Naive thymus-derived CD4-positive, alpha-beta T cell (primary cell): ENCODE measurements at regions not wholly inside any gene's neighbourhood (a gene's known extent, or its start where the extent isn't known, plus 50 kb on each side); places are given as distances from the start of the nearest gene placed in this dataset.
"Not testable (repeated sequence)": the region's sequence is repeated elsewhere in the genome, so short reads cannot be mapped to it uniquely, and the experiment has no call there.

ENCODE experiments used
- ATAC-seq: fragments of 150-1000 bp; cut with Tn5 transposase; 2 replicates; pipeline ENCODE4 v1.10.0; 2021; ENCODE audit warnings: mild to moderate bottlenecking, moderate library complexity
- CTCF ChIA-PET: fragments of 350-600 bp; sonication (Branson Sonifier 250); formaldehyde crosslinking; loops from one replicate; lab custom pipeline; 2021; ENCODE audit warnings: antibody characterized with exemption; lab: Charles Lee
- POLR2A ChIA-PET: fragments of 350-600 bp; sonication (Branson Sonifier 250); formaldehyde crosslinking; loops from one replicate; lab custom pipeline; 2021; ENCODE audit warnings: antibody characterized with exemption, inconsistent platforms; lab: Charles Lee
- DNase-seq, 9 donors: peaks; one replicate each; pipeline versions ENCODE4 v3.0.0 to v3.0.0-alpha.2; 2020 to 2022; ENCODE audit warnings: mixed read lengths in 1 of 9
- H3K27ac ChIP-seq: one replicate; pipeline ENCODE4 v1.7.0; 2013; ENCODE audit warnings: mild to moderate bottlenecking, low read depth, low read length, moderate library complexity
- H3K27me3 ChIP-seq, 2 donors: one replicate each; pipeline ENCODE4 v1.7.0; 2013; ENCODE audit warnings: low read length in 2 of 2, mild to moderate bottlenecking in 2 of 2, moderate library complexity in 2 of 2; ENCODE audit not compliant: control insufficient read depth in 2 of 2, insufficient read depth in 2 of 2
- H3K36me3 ChIP-seq, 3 experiments: 1 replicate in 2 of 3; 2 replicates in 1 of 3; pipeline ENCODE4 v1.7.0; 2013; ENCODE audit warnings: low read length in 3 of 3, mild to moderate bottlenecking in 3 of 3, moderate library complexity in 1 of 3; ENCODE audit not compliant: insufficient read depth in 3 of 3, control insufficient read depth in 2 of 3
- H3K4me1 ChIP-seq, 2 donors: one replicate each; pipeline ENCODE4 v1.7.0; 2013; ENCODE audit warnings: low read length in 2 of 2, mild to moderate bottlenecking in 2 of 2, moderate library complexity in 1 of 2; ENCODE audit not compliant: control insufficient read depth in 2 of 2, insufficient read depth in 2 of 2
- H3K4me3 ChIP-seq: 2 replicates; pipeline ENCODE4 v1.7.0; 2013; ENCODE audit warnings: mild to moderate bottlenecking, low read length
- H3K9me3 ChIP-seq, 3 experiments: 1 replicate in 2 of 3; 2 replicates in 1 of 3; pipeline ENCODE4 v1.7.0; 2013; ENCODE audit warnings: low read length in 3 of 3; ENCODE audit not compliant: control insufficient read depth in 2 of 3
- H3K27ac Mint-ChIP-seq, 9 donors: one replicate each; pipeline ENCODE4 v1.8.0; 2020 to 2022; ENCODE audit warnings: mixed read lengths in 9 of 9, mild to moderate bottlenecking in 8 of 9, moderate library complexity in 5 of 9, inconsistent platforms in 2 of 9
- H3K27me3 Mint-ChIP-seq, 5 donors: one replicate each; pipeline ENCODE4 v1.8.0; 2021 to 2022; ENCODE audit warnings: mixed read lengths in 5 of 5, mild to moderate bottlenecking in 1 of 5
- H3K36me3 Mint-ChIP-seq, 5 donors: one replicate each; pipeline ENCODE4 v1.8.0; 2020 to 2022; ENCODE audit warnings: mixed read lengths in 5 of 5, mild to moderate bottlenecking in 3 of 5, inconsistent platforms in 1 of 5
- H3K4me1 Mint-ChIP-seq, 7 donors: one replicate each; pipeline ENCODE4 v1.8.0; 2020 to 2022; ENCODE audit warnings: mixed read lengths in 7 of 7, mild to moderate bottlenecking in 3 of 7, inconsistent platforms in 1 of 7
- H3K4me3 Mint-ChIP-seq, 10 donors: one replicate each; pipeline ENCODE4 v1.8.0; 2020 to 2022; ENCODE audit warnings: mild to moderate bottlenecking in 10 of 10, mixed read lengths in 10 of 10, moderate library complexity in 6 of 10, inconsistent platforms in 2 of 10
- H3K9me3 Mint-ChIP-seq, 11 donors: one replicate each; pipeline ENCODE4 v1.8.0; 2020 to 2022; ENCODE audit warnings: mixed read lengths in 11 of 11, mild to moderate bottlenecking in 4 of 11, inconsistent platforms in 1 of 11, moderate library complexity in 1 of 11
- intact Hi-C, 2 donors: fragments of 100-400 bp; cut with micrococcal nuclease; formaldehyde crosslinking; loops; one replicate each; pipeline ENCODE4 v1.15.1; 2023

DNA sequence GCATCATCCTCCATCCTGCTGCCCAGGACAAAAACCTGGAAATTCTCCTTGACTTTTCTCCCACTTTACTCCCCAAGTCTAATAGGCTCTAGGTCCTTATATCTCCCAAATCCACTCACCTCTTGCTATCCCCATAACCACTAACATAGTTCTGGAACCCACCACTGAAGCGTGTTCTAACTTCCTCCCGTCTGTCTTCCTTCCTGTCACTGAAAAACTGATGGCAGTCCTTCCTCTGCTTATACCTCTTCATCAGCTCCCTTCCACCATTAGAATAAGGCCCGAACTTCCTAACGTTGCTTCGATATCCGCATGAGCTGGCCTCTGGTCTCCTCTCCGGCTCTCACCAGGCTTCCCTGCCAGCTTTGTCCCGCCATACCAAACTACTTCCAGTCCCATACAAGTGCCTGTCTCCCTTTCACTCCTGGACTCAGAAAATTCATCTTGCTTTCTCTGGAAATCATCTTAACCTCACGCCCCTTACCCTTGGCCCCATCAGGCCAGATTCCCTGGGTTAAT, 63.0 kb upstream of the BCL2L14 start:
- H3K27me3 Mint-ChIP-seq: peaks cover 0 to 9% (median 0%) of the 10 kb centered on the region in 5 donors
- H3K4me1 Mint-ChIP-seq: peaks cover 53 to 86% (median 80%) of the 10 kb centered on the region in 7 donors
- ChIA-PET CTCF (interaction anchor here (0.7 to 3.3 kb wide), 5 partner anchors 9 to 427 kb away, joined by 3 to 11 read pairs (median 4); no protein-coding TSS in a partner anchor), POLR2A (interaction anchor here (1.0 to 3.7 kb wide), 2 partner anchors 9 to 18 kb away, joined by 3 to 27 read pairs; no protein-coding TSS in a partner anchor)
- H3K27ac Mint-ChIP-seq: peak overlapping the region; percentile 83 to 96 (median 90)
- H3K36me3 Mint-ChIP-seq: peaks cover 0 to 34% (median 3%) of the 10 kb centered on the region in 5 donors
- no peak overlapping the region for H3K27ac ChIP-seq
- no peaks in the 10 kb centered on the region for H3K36me3 ChIP-seq
- no peaks in the 10 kb centered on the region for H3K9me3 ChIP-seq
- H3K9me3 Mint-ChIP-seq: peaks cover 0 to 12% (median 0%) of the 10 kb centered on the region in 11 donors
- H3K4me3 ChIP-seq: peak overlapping the region; percentile 7
- H3K27me3 ChIP-seq: no peaks in the 10 kb centered on the region
- intact Hi-C loops: loop anchor here (5.0 to 10.0 kb wide), 7 partner anchors 90 to 717 kb away; partner anchors contain the start of gene CDKN1B (in 1 of the 2)
- DNase-seq (peak in 1 of 9 donors; percentile 26), ATAC-seq (no peak)
- H3K4me1 ChIP-seq: peaks cover 44 to 53% of the 10 kb centered on the region in 2 donors
- peak overlapping the region; percentile 23 to 88 (median 79) for H3K4me3 Mint-ChIP-seq

GRCh38 chr12:12008232-12008850, 62.4 kb upstream of the BCL2L14 start:
- H3K9me3 ChIP-seq: no peaks in the 10 kb centered on the region
- peak in 4 of 9 donors; percentile 25 to 62 (median 28) for DNase-seq
- H3K4me3 ChIP-seq: peak overlapping the region; percentile 15
- H3K36me3 ChIP-seq: no peaks in the 10 kb centered on the region
- peaks cover 0 to 12% (median 0%) of the 10 kb centered on the region in 11 donors for H3K9me3 Mint-ChIP-seq
- peak overlapping the region; percentile 16 for H3K27ac ChIP-seq
- CTCF ChIA-PET: interaction anchor here (0.7 to 3.3 kb wide), 5 partner anchors 9 to 428 kb away, joined by 3 to 11 read pairs (median 4); no protein-coding TSS in a partner anchor
- POLR2A ChIA-PET: interaction anchor here (3.7 kb wide), 1 partner anchor 9 kb away, joined by 27 read pairs; no protein-coding TSS in a partner anchor
- intact Hi-C loops: loop anchor here (5.0 to 10.0 kb wide), 7 partner anchors 91 to 716 kb away; partner anchors contain the start of gene CDKN1B (in 1 of the 2)
- peaks cover 53 to 85% (median 83%) of the 10 kb centered on the region in 7 donors for H3K4me1 Mint-ChIP-seq
- no peaks in the 10 kb centered on the region for H3K27me3 ChIP-seq
- peak overlapping the region; percentile 56 to 88 (median 82) for H3K4me3 Mint-ChIP-seq
- peaks cover 0 to 38% (median 3%) of the 10 kb centered on the region in 5 donors for H3K36me3 Mint-ChIP-seq
- ATAC-seq: no peak
- H3K27me3 Mint-ChIP-seq: peaks cover 0 to 9% (median 0%) of the 10 kb centered on the region in 5 donors
- H3K4me1 ChIP-seq: peaks cover 44 to 53% of the 10 kb centered on the region in 2 donors
- peak overlapping the region; percentile 83 to 96 (median 90) for H3K27ac Mint-ChIP-seq

DNA sequence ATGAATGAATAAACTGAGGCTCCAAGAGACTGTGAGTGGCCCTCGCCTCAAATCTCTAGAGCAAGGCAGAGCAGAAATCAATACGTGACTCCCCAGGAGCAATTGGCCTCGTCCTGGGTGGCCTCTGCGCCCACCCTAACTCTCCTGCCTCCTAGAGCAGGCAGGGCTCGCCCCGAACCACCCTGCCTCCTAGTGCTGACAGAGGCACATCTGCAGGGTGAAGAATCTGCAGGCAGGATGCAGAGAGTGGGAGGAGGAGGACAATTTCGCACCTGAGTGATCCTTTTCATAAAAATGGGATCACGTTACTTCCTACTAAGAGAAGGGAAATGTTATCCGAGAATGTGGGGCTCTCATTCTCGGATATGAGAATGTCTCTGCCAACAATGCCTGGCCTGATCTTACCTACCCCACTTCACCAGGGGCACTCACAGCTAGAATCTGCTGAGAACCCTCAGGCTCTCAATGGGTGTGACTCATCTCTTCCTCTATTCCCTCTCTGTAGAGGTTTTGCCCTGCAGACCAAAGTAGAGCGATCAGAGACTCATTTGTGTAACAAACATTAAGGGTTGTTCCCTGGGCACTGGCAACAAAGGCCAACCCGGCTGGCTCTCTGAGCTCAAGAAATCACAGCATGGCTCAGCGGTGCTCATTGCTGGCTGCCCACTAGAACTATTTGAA, 61.7 kb upstream of the BCL2L14 start:
- H3K4me3 Mint-ChIP-seq: peak overlapping the region; percentile 74 to 88 (median 82)
- intact Hi-C loops: loop anchor here (1.0 to 10.0 kb wide), 13 partner anchors 11 to 716 kb away; partner anchors contain the start of gene CDKN1B (in 1 of the 2)
- peak in 7 of 9 donors; percentile 31 to 67 (median 36) for DNase-seq
- Histone ChIP-seq H3K27me3 (no peaks in the 10 kb centered on the region), H3K4me1 (peaks cover 44 to 53% of the 10 kb centered on the region in 2 donors), H3K9me3 (no peaks in the 10 kb centered on the region), H3K36me3 (no peaks in the 10 kb centered on the region), H3K27ac (peak overlapping the region; percentile 16), H3K4me3 (peak overlapping the region; percentile 15)
- POLR2A ChIA-PET: interaction anchor here (0.7 to 3.7 kb wide), 10 partner anchors 10 to 463 kb away, joined by 3 to 27 read pairs (median 4); partner anchors contain the start of gene ETV6
- ATAC-seq: peak; percentile 67
- peaks cover 0 to 42% (median 3%) of the 10 kb centered on the region in 5 donors for H3K36me3 Mint-ChIP-seq
- peak overlapping the region; percentile 83 to 96 (median 90) for H3K27ac Mint-ChIP-seq
- H3K27me3 Mint-ChIP-seq: peaks cover 0 to 9% (median 0%) of the 10 kb centered on the region in 5 donors
- peaks cover 53 to 88% (median 81%) of the 10 kb centered on the region in 7 donors for H3K4me1 Mint-ChIP-seq
- CTCF ChIA-PET: interaction anchor here (0.9 to 3.3 kb wide), 8 partner anchors 10 to 428 kb away, joined by 3 to 11 read pairs (median 6); partner anchors contain the start of gene ETV6
- H3K9me3 Mint-ChIP-seq: peaks cover 0 to 12% (median 0%) of the 10 kb centered on the region in 11 donors

DNA sequence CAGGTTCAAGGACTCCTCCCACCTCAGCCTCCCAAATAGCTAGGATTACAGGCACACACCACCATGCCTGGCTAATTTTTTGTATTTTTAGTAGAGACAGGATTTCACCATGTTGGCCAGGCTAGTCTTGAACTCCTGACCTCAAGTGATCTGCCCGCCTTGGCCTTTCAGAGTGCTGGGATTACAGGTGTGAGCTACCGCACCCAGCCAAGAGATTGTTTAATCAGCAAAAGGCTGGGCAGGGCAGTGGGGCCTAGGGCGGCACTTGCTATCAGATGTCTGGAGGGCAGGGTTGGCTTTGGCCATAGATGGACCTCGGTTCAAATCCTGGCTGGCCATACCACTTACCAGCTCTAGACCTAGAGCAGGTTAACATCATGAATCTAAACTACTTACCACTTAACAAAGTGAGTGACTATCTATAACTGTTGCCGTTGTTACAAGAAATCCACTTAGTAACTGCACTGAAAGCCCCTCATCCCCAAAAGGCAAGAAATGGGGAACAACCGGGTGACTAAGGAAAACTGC, 60.9 kb upstream of the BCL2L14 start:
- H3K4me3 Mint-ChIP-seq: peak overlapping the region; percentile 74 to 88 (median 82)
- H3K36me3 ChIP-seq, ATAC-seq, H3K9me3 ChIP-seq, H3K27me3 ChIP-seq, H3K27me3 Mint-ChIP-seq: not testable (repeated sequence)
- ChIA-PET CTCF (interaction anchor here (0.6 to 3.3 kb wide), 10 partner anchors 8 to 429 kb away, joined by 3 to 11 read pairs (median 5); partner anchors contain the start of gene ETV6), POLR2A (interaction anchor here (0.6 to 3.7 kb wide), 11 partner anchors 11 to 464 kb away, joined by 3 to 27 read pairs (median 4); partner anchors contain the start of gene ETV6)
- Histone ChIP-seq H3K4me1 (peaks cover 44 to 53% of the 10 kb centered on the region in 2 donors), H3K27ac (peak overlapping the region; percentile 12), H3K4me3 (peak overlapping the region; percentile 46)
- peaks cover 0 to 12% (median 0%) of the 10 kb centered on the region in 11 donors for H3K9me3 Mint-ChIP-seq
- H3K4me1 Mint-ChIP-seq: peaks cover 53 to 86% (median 81%) of the 10 kb centered on the region in 7 donors
- H3K27ac Mint-ChIP-seq: peak overlapping the region; percentile 85 to 96 (median 90)
- H3K36me3 Mint-ChIP-seq: peaks cover 0 to 36% (median 3%) of the 10 kb centered on the region in 5 donors
- intact Hi-C loops: loop anchor here (1.0 to 10.0 kb wide), 23 partner anchors 12 to 1091 kb away; partner anchors contain the start of genes ETV6 (in 2 of the 2) and CDKN1B (in 1 of the 2)
- DNase-seq: peak in 1 of 9 donors; percentile 44

- Mint-ChIP-seq H3K4me3 (peak overlapping the region; percentile 74 to 88 (median 82)), H3K27me3 (peaks cover 0 to 9% (median 0%) of the 10 kb centered on the region in 5 donors), H3K27ac (peak overlapping the region; percentile 85 to 96 (median 90)), H3K9me3 (peaks cover 0 to 9% (median 0%) of the 10 kb centered on the region in 11 donors), H3K4me1 (peaks cover 53 to 88% (median 84%) of the 10 kb centered on the region in 7 donors), H3K36me3 (peaks cover 0 to 36% (median 3%) of the 10 kb centered on the region in 5 donors)
- no peaks in the 10 kb centered on the region for H3K27me3 ChIP-seq
- peak overlapping the region; percentile 12 for H3K27ac ChIP-seq
- ChIA-PET POLR2A (interaction anchor here (0.6 to 3.7 kb wide), 10 partner anchors 9 to 465 kb away, joined by 3 to 27 read pairs (median 4); partner anchors contain the start of gene ETV6), CTCF (interaction anchor here (0.6 to 3.3 kb wide), 8 partner anchors 8 to 430 kb away, joined by 3 to 11 read pairs (median 6); partner anchors contain the start of gene ETV6)
- peak; percentile 66 for ATAC-seq
- peaks cover 44 to 53% of the 10 kb centered on the region in 2 donors for H3K4me1 ChIP-seq
- H3K36me3 ChIP-seq: no peaks in the 10 kb centered on the region
- no peaks in the 10 kb centered on the region for H3K9me3 ChIP-seq
- intact Hi-C loops: loop anchor here (1.0 to 10.0 kb wide), 11 partner anchors 14 to 1091 kb away; partner anchors contain the start of gene ETV6 (in 2 of the 2)
- peak overlapping the region; percentile 46 for H3K4me3 ChIP-seq
- peak in 8 of 9 donors; percentile 60 to 83 (median 78) for DNase-seq
These were observed 60.3 kb upstream of the BCL2L14 start for GRCh38 chr12:12010277-12011039.
